Upper lobe of left lung (tissue), 4 donors: ENCODE measurements at regions not wholly inside any gene's neighbourhood (a gene's known extent, or its start where the extent isn't known, plus 50 kb on each side); places are given as distances from the start of the nearest gene placed in this dataset.

Experiments
- EP300 ChIP-seq, 4 donors: sonication (generic); formaldehyde crosslinking; IDR thresholded peaks; one replicate each; pipeline ENCODE4 v1.5.1; 2017; ENCODE audit warnings: antibody characterized with exemption in 4 of 4, control low read depth in 2 of 4
- POLR2A ChIP-seq, 4 donors: fragments of 450-650 bp; IDR thresholded peaks; one replicate each; pipeline ENCODE4 v1.5.1; 2016 to 2017; ENCODE audit warnings: antibody characterized with exemption in 4 of 4, mild to moderate bottlenecking in 2 of 4
- POLR2AphosphoS5 ChIP-seq, 2 donors: sonication (generic); formaldehyde crosslinking; IDR thresholded peaks; one replicate each; pipeline ENCODE4 v1.5.1; 2017; ENCODE audit warnings: antibody characterized with exemption in 2 of 2
- TF ChIP-seq, protein P1 (sequence below), 6 experiments: fragments of 450-650 bp in 4 of 6; fragments of 200-600 bp in 2 of 6; sonication (generic) in 2 of 6; IDR thresholded peaks; one replicate each; pipeline ENCODE4 v1.5.1; 2016 to 2019; ENCODE audit warnings: antibody characterized with exemption in 6 of 6

DNA sequence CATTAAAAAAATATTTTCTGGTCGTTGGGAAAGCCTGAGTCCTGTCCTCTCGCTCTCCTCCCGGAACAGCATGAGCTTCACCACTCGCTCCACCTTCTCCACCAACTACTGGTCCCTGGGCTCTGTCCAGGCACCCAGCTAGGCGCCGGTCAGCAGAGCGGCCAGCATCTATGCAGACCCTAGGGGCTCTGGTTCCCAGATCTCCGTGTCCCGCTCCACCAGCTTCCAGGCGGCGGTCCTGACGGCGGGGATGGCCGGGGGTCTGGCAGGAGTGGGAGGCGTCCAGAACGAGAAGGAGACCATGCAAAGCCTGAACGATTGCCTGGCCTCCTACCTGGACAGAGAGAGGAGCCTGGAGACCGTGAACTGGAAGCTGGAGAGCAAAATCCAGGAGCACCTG is 807.2 kb upstream of the NDST4 start:
- no peak for TF ChIP-seq EP300 (IDR thresholded peaks at IDR 0.05)
- TF ChIP-seq, protein P1, sequence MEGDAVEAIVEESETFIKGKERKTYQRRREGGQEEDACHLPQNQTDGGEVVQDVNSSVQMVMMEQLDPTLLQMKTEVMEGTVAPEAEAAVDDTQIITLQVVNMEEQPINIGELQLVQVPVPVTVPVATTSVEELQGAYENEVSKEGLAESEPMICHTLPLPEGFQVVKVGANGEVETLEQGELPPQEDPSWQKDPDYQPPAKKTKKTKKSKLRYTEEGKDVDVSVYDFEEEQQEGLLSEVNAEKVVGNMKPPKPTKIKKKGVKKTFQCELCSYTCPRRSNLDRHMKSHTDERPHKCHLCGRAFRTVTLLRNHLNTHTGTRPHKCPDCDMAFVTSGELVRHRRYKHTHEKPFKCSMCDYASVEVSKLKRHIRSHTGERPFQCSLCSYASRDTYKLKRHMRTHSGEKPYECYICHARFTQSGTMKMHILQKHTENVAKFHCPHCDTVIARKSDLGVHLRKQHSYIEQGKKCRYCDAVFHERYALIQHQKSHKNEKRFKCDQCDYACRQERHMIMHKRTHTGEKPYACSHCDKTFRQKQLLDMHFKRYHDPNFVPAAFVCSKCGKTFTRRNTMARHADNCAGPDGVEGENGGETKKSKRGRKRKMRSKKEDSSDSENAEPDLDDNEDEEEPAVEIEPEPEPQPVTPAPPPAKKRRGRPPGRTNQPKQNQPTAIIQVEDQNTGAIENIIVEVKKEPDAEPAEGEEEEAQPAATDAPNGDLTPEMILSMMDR (IDR thresholded peaks at IDR 0.05) = no peak
- TF ChIP-seq POLR2A (IDR thresholded peaks at IDR 0.05) = no peak
- no peak for TF ChIP-seq POLR2AphosphoS5 (IDR thresholded peaks at IDR 0.05)
